VCaP (cell line): ENCODE measurements at regions not wholly inside any gene's neighbourhood (a gene's known extent, or its start where the extent isn't known, plus 50 kb on each side); places are given as distances from the start of the nearest gene placed in this dataset.

Experiments
- H3K27ac ChIP-seq: fragments of 450-650 bp; 2 replicates; pipeline ENCODE4 v1.5.1; 2017
- CTCF ChIP-seq: fragments of 450-650 bp; conservative IDR thresholded peaks from 2 replicates; pipeline ENCODE4 v1.5.1; 2017; ENCODE audit warnings: mild to moderate bottlenecking, moderate library complexity

DNA sequence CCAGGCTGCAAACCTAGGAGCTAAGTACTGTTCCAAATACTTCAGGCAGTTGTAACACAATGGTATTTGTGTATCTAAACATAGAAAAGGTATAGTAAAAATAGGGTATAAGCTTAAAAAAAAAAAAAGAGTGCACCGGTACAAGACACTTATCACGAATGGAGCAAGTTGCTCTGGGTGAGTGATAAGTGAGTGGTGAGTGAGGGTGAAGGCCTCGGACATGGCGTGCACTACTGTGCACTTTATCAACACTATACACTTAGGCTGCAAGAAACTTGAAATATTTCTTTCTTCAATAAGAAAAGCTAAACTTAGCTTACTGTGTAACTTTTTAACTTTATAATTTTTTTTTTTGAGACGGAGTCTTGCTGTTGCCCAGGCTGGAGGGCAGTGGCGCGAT, 159.5 kb upstream of the PDE10A start:
- TF ChIP-seq CTCF = no peak
- H3K27ac ChIP-seq = no peak overlapping the region

- H3K27ac ChIP-seq = no peak overlapping the region
Observed at GRCh38 chr6:165821754-165822153, 158.7 kb upstream of the PDE10A start.

DNA sequence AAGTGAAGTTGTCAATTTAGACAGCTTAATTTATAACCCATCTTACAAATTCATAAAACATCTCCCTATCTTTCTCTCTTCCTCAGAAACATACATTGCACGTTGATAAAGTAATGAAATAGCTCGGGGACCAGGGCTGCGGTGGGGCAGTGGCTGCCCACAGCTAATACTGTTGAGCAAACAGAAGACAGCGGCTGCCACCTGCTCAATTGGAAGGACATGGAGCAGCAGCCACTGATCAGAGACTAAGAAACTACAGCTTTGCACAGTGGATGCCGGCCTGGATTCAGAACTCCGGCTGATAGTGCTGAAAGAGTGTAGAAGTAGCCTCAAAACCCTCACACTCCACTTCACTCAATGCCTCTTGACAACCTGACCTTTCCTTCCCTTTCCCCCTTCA, 157.9 kb upstream of the PDE10A start:
- TF ChIP-seq CTCF = no peak
- no peak overlapping the region for H3K27ac ChIP-seq

More at GRCh38 chr6:165821754-165822153, 158.7 kb upstream of the PDE10A start:
- TF ChIP-seq CTCF = no peak

- no peak for TF ChIP-seq CTCF
- no peak overlapping the region for H3K27ac ChIP-seq
Observed at GRCh38 chr6:165820407-165820806, 157.4 kb upstream of the PDE10A start.

GRCh38 chr6:165819394-165819793, 156.4 kb upstream of the PDE10A start:
- H3K27ac ChIP-seq = no peak overlapping the region
- no peak for TF ChIP-seq CTCF

DNA sequence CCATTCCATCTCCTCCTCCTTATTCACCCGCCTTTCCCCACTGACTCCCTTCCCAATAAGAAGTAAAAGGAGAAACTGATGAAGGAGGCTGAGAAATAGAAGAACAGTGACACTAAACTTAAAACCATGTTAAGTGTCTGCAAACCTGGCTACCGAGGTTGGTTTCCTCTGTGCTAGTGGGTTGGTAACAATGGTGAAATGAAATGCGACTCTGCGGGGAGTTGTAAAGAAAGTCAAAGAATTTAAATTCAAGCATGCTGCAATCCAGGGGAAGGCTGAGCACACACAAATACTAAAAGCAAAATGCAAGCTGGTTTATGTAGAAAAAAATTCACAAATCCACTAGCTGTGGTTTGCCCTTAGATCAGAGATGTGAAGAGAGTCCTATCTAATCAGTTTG, 155.2 kb upstream of the PDE10A start:
- no peak for TF ChIP-seq CTCF
- no peak overlapping the region for H3K27ac ChIP-seq

DNA sequence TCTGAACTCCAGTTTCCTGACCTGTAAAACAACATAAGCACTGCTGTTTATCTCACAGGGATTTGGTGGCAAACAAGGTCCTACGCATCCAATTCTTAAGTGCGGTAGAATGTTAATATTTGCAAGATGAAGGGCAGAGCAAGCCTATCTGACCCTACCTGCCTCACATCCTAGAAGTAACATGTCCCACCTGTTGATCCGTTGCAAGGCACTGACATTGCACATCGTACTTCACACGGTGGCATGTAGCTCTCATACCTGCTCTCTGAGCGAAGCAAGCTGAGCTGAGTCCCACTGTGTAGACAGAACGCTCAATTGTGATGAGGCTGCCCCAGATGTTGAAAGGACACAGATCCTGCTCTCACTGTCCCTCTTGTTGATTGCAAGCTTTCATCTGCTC, 154.7 kb upstream of the PDE10A start:
- H3K27ac ChIP-seq = no peak overlapping the region
- no peak for TF ChIP-seq CTCF

DNA sequence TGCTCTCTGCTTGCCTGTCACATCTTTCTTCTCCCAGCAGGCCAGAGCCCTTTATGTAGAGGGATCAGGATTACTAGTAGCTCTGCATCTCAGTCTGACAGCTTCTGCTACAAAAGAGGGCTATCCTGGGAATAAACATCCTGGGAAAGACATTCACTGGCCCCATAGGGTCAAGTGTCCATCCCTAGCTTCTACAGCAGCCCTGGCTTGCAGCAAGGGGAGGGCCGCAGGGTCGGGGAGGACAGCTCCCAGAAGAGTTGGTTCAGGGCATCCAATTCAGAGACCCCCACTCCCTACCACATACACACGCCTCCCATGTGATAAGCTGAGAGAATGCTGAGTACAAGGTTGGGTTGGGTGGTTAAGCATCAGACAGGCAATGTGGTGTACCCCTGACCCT, 154.1 kb upstream of the PDE10A start:
- no peak for TF ChIP-seq CTCF
- no peak overlapping the region for H3K27ac ChIP-seq
